Stimulated activated CD4-positive, alpha-beta T cell treated with anti-CD3 and anti-CD28 coated beads, TNF-alpha, amount 100 ng/mL, for 4 hours (primary cell): ENCODE measurements at regions not wholly inside any gene's neighbourhood (a gene's known extent, or its start where the extent isn't known, plus 50 kb on each side); places are given as distances from the start of the nearest gene placed in this dataset.

ENCODE experiments used
- DNase-seq, 3 experiments: peaks; one replicate each; pipeline ENCODE4 v3.0.0-alpha.2; 2020; ENCODE audit warnings: low read depth in 3 of 3

DNA sequence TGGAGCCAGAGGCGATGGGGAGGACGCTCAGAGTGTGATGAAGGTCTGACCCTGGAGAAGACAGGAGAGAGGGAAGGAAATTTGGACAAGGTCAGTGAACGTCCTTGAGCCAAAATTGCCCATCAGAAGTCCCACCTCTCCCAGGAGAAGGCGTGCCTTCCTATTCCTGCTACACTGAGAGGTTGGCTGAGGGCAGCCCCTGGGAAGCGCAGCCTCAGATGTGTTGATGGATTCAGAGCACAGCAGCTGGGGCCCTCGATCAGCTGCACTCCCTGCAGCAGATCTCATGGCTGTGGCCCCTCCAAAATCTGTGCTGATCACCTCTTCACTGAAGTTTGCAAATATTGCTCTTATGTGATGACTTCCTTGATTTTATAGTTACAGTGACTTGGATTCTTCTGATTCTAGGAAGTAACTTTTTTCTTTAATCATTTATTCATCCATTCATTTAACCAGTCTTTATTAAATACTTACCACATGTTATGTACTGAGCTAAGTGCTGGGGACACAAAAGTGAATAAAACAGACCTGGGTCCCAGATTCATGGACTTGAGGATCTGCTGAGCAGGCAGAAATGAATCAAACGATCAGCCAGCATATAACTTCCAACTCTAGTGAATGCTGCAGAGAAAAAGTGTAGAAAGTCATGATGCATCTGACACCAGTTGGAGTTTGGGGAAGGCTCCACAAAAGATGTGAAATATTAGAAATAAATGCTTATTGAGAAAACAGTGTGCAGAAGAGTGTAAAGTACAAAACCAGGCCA lies 69.6 kb upstream of the ARMC2 start:
- no peak for DNase-seq

DNA sequence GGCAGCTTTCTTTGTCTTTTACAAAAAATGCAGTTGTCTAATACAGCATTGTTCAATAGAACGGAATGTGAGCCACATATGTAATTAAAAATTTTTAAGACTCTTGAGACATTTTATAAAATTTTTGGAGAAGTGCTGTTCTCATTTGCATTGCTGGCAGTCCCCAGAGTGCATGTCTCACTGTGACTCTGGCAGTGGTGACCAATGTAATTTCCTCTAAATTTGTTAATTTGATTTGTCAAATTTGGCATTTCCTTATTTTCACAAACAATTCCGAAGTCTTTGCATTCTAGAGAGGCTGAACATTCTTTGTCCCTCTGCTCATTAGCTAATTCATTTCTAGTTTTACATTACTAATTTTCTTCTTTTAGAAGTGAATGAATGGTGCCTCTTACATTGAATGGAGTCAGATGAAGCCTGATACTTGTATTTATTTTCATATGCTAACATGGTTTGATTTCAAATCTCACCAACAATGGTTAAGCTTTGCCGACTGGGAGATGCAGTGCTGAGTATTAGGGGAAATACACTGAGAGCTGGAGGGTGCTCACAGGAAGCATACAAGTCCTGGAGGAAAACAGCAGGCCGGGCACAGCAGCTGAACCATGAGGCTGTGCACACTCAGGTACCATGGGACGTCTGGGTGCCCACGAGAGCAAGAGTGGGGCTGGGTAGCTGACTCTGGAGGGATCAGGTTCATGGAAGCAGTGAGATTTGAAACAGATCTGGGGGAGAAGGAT lies 68.5 kb upstream of the ARMC2 start:
- no peak for DNase-seq

DNA sequence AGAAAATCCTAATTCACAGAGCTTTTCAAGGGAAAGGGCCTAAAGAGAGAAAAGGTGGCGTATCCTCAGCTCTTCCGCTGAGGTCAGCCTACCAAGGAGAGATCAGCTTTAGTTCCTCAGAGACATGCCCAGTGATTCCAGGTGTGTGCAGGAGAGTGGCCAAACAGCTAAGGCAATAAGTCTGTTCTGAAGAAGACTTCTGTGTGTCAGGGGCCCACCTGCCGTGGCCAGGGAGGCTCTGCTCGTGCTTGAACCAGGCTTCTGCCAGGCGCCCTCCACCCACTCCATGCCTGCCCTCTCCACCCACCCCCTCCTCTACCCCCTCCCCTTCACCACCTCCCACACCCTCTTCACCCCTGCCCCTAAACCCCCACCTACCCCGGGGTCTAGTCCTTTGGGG lies 67.4 kb upstream of the ARMC2 start:
- DNase-seq, result no peak

DNA sequence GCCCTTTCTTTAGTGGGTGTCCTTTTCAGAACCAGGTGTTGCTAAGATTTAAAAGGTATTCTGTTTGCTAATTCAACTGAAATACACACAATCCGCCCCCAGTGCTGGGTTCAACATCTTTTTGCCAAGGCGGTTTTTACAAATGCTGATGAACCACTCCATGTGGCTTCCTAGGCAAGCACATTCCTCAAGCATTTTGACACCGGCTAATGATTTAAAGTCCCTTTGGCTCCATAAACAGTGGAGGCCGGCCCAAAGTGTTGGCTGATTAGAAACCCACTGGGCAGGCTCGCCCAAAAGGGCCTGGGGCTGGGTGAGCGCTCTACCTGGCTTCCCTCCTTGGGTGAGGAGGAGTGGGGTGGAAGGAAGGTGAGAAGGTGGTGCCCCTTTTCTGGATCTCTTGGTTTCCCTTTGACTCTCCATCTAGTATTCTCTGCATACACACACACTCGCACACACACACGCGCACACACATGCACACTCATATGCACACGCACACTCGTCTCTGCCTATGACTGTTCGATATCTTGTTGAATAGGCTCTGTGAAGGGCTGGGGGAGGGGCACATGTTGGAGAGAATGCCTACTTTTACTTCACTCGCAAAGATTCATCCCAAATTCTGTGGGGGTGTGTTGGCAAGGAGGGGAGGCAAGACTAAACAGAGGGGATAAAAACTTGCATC lies 66.7 kb upstream of the ARMC2 start:
- DNase-seq, result no peak

DNA sequence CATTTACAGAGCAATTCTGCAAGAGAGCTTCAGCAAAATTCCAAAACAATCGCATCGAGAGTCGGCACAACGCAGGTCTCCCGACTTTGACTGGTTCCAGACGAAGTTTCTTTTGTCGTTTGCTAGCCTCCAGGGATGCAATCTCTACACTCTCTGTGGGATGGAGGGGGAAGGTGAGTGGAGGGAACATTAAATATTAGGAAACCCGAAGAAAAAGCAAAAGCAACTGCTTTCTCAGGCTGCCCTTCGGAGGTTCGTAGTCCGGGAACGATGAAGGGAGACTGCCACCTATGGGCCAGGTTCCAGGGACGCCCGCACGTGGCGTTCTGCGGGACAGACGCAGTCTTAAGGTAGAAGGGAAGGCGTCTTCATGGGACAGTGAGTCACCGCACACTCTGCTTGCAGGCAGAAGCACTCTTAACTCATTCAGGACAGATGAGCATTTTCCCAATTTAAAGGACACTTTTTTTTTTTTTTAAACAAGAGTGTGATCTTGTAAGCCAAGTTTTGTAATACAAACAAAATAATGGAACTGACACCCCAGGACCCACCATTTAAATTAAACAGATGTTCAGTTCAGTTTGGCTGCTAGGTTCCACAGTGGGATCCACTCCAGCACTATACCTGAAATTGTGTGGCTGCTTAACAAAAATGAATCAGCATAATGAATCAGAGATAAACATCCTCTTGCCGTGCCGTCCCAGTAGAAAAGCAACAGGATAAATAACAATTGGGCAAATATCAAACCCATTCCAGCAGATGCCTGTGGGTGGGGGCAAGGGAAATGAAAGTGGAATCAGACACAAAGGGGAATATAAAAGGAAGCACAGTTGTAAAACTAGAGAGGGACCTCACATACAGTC lies 65.8 kb upstream of the ARMC2 start:
- DNase-seq, result peak; percentile 52 to 65 (median 61)

DNA sequence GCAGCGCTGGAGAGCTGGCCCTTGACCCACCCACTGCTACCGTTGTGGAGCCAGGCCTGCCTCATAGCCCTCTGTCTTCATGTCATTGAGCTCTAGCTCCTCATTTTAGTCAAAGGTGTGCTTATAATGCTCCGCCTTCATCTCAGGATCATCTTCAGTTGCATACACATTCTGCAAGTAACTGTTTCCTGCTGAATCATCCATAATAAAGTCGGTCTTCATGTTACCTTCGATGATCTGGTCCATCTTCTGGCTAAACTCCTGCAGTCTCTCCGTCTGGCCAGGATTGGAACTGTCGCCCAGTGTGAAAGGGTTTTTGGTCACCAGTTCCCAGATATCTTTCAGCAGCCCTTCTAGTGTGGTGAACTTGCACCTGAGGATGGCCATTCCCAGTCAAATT lies 62.6 kb upstream of the ARMC2 start:
- DNase-seq, result no peak

DNA sequence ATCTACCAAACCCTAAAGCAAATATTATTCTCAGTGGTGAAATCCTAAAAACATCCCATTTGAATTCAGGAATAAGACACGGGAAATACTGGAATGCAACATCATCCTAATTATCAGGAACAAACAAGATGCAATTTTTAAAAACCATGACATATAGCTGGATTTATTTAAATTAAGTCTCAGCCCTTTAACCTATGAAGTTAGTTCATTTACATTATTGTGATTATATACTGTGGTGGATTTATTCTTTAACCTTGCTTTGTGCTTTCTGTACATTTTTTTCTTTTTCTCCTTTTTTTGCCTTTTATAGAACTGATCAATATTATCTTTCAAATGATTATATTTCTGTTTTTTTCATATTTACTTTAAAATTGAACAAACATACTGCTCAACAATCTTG lies 59.8 kb upstream of the ARMC2 start:
- no peak for DNase-seq

DNA sequence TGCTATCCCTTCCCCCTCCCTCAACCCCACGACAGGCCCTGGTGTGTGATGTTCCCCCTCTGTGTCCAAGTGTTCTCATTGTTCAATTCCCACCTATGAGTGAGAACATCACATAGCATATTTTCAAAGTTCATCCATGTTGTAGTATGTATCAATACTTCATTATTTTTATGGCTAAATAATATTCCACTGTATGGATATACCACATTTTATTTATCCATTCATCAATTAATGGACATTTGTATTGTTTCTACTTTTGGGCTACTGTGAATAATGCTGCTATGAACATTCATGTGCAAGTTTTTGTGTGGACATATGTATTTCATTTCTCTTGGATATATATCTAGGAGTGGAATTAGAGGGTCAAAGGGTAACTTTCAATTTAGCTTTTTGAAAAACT lies 58.7 kb upstream of the ARMC2 start:
- no peak for DNase-seq

DNA sequence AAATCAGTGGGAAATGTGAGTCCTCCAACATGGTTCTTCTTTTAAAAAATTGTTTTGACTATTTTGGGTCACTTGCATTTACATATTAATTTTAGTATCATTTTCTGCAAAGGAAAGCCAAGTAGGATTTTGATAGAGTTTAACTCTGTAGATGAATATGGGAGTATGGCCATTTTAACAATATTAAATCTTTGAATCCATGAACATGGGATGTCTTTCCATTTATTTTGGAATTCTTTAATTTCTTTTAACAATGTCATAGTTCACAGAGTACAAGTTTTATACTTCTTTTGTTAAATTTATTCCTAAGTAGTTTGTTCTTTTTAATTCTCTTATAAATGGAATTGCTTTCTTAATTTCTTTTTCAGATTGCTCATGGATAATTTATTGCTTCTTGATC lies 56.5 kb upstream of the ARMC2 start:
- no peak for DNase-seq

DNA sequence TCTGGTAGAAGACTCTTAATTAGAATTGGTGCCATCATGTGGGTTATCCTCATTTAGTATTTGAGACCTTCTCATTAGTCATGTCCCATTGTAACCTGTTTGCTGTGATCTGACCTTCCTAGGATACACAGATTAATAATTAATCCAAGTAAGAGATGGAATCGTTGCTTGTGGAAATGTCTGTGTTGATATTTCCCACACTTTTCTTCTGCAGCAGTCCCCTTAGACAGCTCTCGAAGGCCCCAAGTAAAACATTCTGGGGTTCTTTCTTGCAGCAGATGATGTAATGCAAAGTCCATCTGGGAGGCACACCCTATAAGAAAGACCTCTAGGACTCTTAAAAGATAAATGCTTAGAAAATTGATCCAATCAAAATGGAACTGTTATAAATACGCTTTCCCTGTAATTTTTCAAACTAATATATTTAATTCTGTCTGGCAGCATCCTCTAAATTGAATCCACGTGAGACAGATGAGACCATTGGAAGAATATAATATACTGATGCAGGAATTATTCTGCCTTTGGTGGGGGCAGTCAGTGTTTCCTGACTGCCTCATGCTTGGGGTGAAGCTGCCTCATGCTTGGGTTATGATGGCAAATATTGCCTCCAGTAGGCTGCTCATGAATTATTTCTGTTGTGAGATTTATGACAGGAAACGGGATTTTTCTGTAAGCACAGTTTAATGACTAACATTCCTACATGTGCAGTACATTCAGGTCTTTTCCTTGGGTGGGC lies 54.5 kb upstream of the ARMC2 start:
- DNase-seq, result no peak

DNA sequence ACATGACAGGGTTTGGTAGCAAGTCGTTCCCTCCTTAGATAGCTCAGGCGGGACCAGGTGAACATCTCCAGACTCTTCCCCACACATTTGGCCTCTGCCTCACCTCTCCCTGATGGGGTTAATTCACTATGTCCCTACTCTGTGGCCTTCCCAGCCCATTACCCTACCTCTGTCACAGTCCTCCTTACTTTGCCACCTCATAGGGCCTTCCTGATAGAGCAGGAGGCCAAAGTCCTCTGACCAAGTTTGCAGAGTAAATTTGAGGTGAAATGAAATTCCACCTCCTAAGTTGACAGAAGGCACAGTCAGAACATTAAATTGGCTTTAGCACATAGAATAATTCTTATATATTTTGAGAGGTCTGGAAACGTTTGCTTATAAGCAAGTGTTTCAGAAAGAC lies 53.1 kb upstream of the ARMC2 start:
- DNase-seq, result no peak

DNA sequence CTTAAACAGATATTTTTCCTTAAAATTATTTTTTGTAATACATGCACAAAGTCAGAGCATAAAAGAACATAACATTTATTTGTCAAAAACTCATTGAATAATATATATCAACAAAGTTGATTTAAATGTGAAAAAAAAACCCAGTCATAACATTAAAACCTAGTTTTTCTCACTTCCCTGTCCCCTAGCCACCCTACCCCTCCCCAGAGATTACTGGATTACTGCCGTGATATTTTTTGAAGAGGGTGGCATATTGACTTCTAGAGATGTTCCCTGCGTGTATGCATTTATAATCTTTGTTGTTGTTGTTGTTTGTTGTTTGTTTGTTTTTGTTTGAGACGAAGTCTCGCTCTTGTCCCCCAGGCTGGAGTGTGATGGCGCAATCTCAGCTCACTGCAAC lies 52.4 kb upstream of the ARMC2 start:
- DNase-seq, result no peak

DNA sequence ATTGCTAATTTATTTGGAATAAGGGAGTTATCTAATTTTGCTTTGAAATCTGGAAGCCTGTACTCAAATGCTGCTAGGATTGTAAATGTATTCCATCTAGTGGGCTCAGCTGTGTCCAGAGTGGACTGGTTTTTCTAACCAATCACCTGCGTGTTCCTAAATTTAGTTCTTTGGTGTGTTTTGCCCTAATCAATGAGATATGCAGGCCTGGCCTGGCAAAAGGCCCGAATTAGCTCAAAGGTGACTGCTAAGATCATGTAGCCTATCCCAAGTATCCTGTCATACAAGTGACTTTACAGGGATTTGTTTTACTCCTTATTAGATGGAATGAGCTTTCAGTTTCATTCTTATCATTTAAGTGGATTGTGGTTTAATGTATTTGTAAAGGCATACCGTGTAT lies 51.3 kb upstream of the ARMC2 start:
- no peak for DNase-seq

DNA sequence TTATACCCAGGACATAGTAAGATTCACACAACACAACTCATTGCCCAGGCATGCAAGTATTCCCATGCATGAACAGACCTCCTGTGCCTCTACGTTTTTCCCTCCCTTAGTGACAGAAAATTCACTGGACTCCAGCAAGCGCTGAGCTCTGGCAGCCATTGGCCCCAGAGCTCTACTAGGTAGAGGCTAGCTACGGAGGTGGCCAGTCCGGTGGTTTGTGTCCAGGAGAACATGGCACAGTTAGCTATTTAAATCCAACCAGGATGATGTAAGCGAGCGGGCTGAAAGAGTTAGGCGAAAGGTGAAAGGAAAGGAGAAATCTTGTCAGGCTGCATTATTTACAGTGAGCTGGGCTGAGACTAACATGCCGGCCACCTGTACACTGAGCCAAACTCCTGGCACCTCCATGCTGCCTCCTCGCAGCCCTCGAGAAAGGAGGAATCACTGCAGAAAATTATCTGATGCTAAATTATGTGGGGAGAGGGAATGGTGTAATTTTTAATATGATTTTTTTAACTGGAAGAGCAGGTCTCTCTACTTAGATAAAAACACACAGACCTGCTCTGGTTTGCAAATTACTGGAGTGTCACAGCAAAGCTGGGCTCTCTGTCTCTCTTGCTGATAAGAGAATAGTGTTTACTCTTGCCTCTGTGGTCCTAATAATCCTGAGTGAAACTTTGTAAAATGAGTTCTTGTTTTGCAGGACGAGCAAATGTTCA lies 50.1 kb upstream of the ARMC2 start:
- no peak for DNase-seq
